ENCODE measurements at regions not wholly inside any gene's neighbourhood (a gene's known extent, or its start where the extent isn't known, plus 50 kb on each side); places are given as distances from the start of the nearest gene placed in this dataset.

DNA sequence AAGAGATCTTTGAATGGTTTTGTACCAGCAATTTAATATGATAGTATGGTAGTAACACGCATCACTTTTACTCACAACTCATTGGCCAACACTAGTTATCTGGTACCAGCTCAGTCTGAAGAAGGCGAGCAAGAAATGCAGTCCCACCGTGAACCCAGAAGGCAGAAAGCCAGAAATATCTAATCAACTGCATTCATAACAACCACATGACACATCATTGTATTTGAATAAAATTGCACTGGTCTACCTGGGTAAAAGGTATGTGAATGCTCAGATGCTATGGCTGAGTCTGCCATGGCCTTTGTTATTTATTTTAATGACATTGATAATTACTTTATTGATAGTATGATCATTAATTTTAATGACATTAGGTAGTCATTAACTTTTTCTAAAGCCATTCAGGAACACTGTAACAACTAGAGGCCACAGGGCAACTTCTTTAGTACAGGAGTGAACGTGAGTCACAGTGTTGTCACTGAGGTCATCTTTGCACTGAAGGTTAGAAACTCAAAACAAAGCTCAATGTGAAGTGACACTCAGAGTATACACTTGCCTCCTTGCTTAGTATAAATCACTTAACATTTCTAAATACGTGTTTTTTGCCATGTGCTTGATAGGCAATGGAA is 475.6 kb upstream of the TNP1 start:
- peaks cover 43% of the 10 kb centered on the region for H3K4me1 ChIP-seq (ENCODE audit: insufficient read depth, low read length)
- no peaks in the 10 kb centered on the region for H3K36me3 ChIP-seq (ENCODE audit: insufficient read depth, low read length)
- no peaks in the 10 kb centered on the region for H3K9me3 ChIP-seq (ENCODE audit: control insufficient read depth, insufficient read depth, low read length)
- H3K9ac ChIP-seq (ENCODE audit: low read depth, low read length), result no peak overlapping the region

DNA sequence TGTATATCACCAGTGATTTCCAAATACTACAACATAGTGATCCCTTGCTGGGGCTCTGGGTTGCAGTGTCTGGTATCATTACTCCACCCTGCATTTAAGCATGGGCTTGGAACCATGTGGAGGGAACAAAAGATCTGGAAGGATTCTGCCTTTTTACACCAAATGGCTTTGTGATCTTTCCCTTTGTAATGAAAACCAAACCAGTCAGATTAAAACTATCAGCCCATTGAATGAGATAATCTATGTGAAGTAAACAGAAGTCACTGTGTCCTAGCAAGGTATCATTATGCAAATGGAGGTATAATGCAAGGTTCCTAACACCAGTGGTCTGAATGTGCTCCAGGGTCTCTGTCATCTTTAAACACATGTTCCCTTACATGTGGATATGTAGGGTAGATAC is 474.7 kb upstream of the TNP1 start:
- no peaks in the 10 kb centered on the region for H3K9me3 ChIP-seq (ENCODE audit: control insufficient read depth, insufficient read depth, low read length)
- peaks cover 43% of the 10 kb centered on the region for H3K4me1 ChIP-seq (ENCODE audit: insufficient read depth, low read length)
- H3K36me3 ChIP-seq (ENCODE audit: insufficient read depth, low read length), result no peaks in the 10 kb centered on the region
- H3K9ac ChIP-seq (ENCODE audit: low read depth, low read length), result no peak overlapping the region

- no peaks in the 10 kb centered on the region for H3K36me3 ChIP-seq (ENCODE audit: insufficient read depth, low read length)
- no peak overlapping the region for H3K9ac ChIP-seq (ENCODE audit: low read depth, low read length)
- peaks cover 44% of the 10 kb centered on the region for H3K4me1 ChIP-seq (ENCODE audit: insufficient read depth, low read length)
- no peaks in the 10 kb centered on the region for H3K9me3 ChIP-seq (ENCODE audit: control insufficient read depth, insufficient read depth, low read length)
Measured at GRCh38 chr2:217332866-217333265, 473.0 kb upstream of the TNP1 start.

DNA sequence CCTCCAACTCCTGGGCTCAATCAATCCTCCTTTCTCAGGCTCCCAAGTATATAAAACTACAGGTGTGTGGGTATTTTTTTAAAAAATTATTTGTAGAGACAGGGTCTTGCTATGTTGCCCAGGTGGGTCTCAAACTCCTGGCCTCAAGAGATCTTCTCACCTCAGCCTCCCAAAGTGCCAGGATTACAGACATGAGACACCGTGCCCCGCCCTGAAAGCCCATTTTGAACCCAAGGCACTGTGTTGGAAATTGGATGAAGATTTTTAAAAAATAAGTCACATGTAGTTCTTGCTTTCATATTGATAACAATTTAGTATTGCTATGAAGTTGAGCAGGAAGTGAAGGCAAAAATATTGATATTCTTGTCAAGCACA is 472.5 kb upstream of the TNP1 start:
- peaks cover 43% of the 10 kb centered on the region for H3K4me1 ChIP-seq (ENCODE audit: insufficient read depth, low read length)
- no peaks in the 10 kb centered on the region for H3K36me3 ChIP-seq (ENCODE audit: insufficient read depth, low read length)
- no peak overlapping the region for H3K9ac ChIP-seq (ENCODE audit: low read depth, low read length)

GRCh38 chr2:217331523-217332416 is 471.9 kb upstream of the TNP1 start:
- Histone ChIP-seq H3K9ac (ENCODE audit: low read depth, low read length) (no peak overlapping the region), H3K4me1 (ENCODE audit: insufficient read depth, low read length) (peaks cover 42% of the 10 kb centered on the region), H3K9me3 (ENCODE audit: control insufficient read depth, insufficient read depth, low read length) (no peaks in the 10 kb centered on the region), H3K36me3 (ENCODE audit: insufficient read depth, low read length) (no peaks in the 10 kb centered on the region)

More for the DNA sequence above, 472.5 kb upstream of the TNP1 start:
- H3K9me3 ChIP-seq (ENCODE audit: control insufficient read depth, insufficient read depth, low read length), result no peaks in the 10 kb centered on the region

GRCh38 chr2:217330647-217331046 is 470.8 kb upstream of the TNP1 start:
- no peaks in the 10 kb centered on the region for H3K36me3 ChIP-seq (ENCODE audit: insufficient read depth, low read length)
- peaks cover 42% of the 10 kb centered on the region for H3K4me1 ChIP-seq (ENCODE audit: insufficient read depth, low read length)
- H3K9ac ChIP-seq (ENCODE audit: low read depth, low read length), result no peak overlapping the region
- H3K9me3 ChIP-seq (ENCODE audit: control insufficient read depth, insufficient read depth, low read length), result no peaks in the 10 kb centered on the region

DNA sequence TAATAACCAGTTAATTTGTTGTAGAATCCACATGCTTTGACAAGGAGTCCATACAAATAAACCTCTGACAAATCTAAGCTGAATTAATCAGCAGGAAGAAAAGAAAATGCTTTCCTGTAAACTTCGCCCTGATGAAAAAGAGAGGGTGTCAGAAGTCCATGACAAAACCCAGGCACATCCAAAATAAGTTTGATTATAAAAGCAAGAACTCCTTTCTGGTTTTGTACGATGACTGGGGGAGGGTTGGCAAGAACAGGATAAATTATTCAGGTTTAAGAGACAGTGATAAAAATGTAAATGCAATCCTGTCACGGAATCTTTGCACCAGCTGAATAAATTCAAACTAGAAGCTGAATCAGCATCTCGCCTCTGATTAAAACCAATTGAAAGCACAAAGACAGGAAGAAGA is 469.2 kb upstream of the TNP1 start:
- peaks cover 4% of the 10 kb centered on the region; the same call in 1 of the 2 replicates for H3K9me3 ChIP-seq (ENCODE audit: control insufficient read depth, insufficient read depth, low read length)
- H3K36me3 ChIP-seq (ENCODE audit: insufficient read depth, low read length), result no peaks in the 10 kb centered on the region
- peaks cover 31% of the 10 kb centered on the region for H3K4me1 ChIP-seq (ENCODE audit: insufficient read depth, low read length)
- no peak overlapping the region for H3K9ac ChIP-seq (ENCODE audit: low read depth, low read length)

DNA sequence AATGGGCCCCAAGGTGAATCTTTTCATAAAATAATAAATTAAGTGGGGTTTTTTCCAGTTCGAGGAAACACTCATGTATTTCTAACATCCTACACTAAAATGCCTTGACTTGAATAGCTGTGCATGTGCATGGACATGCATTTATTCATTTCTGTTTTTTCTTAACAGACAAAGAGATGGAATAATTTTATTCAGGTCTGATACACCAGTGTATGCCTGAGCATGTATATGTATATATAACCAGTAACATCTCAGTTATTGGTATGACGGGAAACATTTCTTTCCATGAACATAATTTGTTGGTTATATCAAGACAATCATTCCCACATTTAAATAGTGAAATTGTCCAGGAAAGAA is 468.7 kb upstream of the TNP1 start:
- Histone ChIP-seq H3K4me1 (ENCODE audit: insufficient read depth, low read length) (peaks cover 31% of the 10 kb centered on the region), H3K36me3 (ENCODE audit: insufficient read depth, low read length) (no peaks in the 10 kb centered on the region), H3K9me3 (ENCODE audit: control insufficient read depth, insufficient read depth, low read length) (peaks cover 4% of the 10 kb centered on the region; the same call in 1 of the 2 replicates), H3K9ac (ENCODE audit: low read depth, low read length) (no peak overlapping the region)

DNA sequence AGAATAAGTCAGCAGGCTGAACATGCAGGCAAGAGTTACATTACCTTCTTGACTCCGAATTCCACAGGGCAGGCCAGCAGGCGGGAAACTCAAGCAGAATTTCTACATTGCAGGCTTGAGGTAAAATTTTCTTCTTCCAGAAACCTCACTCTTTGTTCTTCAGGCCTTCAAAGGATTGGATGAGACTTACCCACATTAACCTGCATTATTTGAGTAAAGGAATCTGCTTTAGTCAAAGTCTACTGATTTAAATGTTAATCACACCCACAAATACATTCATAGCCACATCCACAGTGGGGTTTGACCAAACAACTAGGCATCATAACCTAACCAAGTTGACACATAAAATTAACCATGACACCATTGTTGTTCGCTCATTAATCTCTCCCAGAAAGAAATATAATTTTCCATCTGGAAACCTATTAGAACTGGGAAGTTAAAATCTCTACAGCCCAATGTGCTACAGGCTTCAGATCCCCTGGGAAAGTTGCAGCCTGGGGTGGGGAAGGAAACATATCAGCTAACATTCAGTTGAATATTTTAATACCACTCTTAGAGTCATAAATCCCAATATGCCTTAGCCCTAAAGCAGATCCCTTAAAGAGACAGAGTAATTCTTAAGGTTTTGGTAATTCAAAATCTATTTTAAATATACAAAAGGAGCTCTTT is 468.2 kb upstream of the TNP1 start:
- H3K36me3 ChIP-seq (ENCODE audit: insufficient read depth, low read length), result no peaks in the 10 kb centered on the region
- no peak overlapping the region for H3K9ac ChIP-seq (ENCODE audit: low read depth, low read length)
- peaks cover 26% of the 10 kb centered on the region for H3K4me1 ChIP-seq (ENCODE audit: insufficient read depth, low read length)
- peaks cover 4% of the 10 kb centered on the region; the same call in 1 of the 2 replicates for H3K9me3 ChIP-seq (ENCODE audit: control insufficient read depth, insufficient read depth, low read length)

GRCh38 chr2:217326238-217327022 is 466.6 kb upstream of the TNP1 start:
- Histone ChIP-seq H3K36me3 (ENCODE audit: insufficient read depth, low read length) (no peaks in the 10 kb centered on the region), H3K9ac (ENCODE audit: low read depth, low read length) (no peak overlapping the region), H3K4me1 (ENCODE audit: insufficient read depth, low read length) (0 out of 2 replicates have a peak, but pooled peaks cover 11% of the 10 kb centered on the region), H3K9me3 (ENCODE audit: control insufficient read depth, insufficient read depth, low read length) (peaks cover 4% of the 10 kb centered on the region; the same call in 1 of the 2 replicates)

DNA sequence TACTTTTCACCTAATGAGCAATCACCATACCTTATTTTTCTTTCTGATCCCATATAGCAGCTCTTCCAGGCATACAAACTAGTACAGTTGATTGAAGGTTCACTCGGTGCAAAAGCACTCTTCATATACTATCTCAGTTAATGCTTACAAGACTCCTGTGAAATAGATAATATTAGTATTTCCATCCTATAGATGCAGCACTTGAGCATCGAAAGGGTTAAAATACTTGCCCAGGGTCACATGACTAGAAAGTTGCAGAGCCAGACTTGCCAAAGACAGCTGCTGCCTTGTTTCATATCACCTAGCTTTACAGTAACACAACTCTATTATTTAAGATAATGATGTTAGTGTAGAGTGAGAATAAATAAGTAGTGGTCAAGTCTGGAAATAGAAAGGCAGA is 466.0 kb upstream of the TNP1 start:
- Histone ChIP-seq H3K4me1 (ENCODE audit: insufficient read depth, low read length) (0 out of 2 replicates have a peak, but pooled peaks cover 8% of the 10 kb centered on the region), H3K36me3 (ENCODE audit: insufficient read depth, low read length) (no peaks in the 10 kb centered on the region), H3K9me3 (ENCODE audit: control insufficient read depth, insufficient read depth, low read length) (peaks cover 4% of the 10 kb centered on the region; the same call in 1 of the 2 replicates), H3K9ac (ENCODE audit: low read depth, low read length) (no peak overlapping the region)

- H3K4me1 ChIP-seq (ENCODE audit: insufficient read depth, low read length), result 0 out of 2 replicates have a peak, but pooled peaks cover 8% of the 10 kb centered on the region
- H3K9ac ChIP-seq (ENCODE audit: low read depth, low read length), result no peak overlapping the region
- no peaks in the 10 kb centered on the region for H3K36me3 ChIP-seq (ENCODE audit: insufficient read depth, low read length)
Measured at GRCh38 chr2:217325251-217325650, 465.4 kb upstream of the TNP1 start.

GRCh38 chr2:217316743-217317142 is 456.9 kb upstream of the TNP1 start:
- Histone ChIP-seq H3K9ac (ENCODE audit: low read depth, low read length) (no peak overlapping the region), H3K4me1 (ENCODE audit: insufficient read depth, low read length) (no peaks in the 10 kb centered on the region), H3K36me3 (ENCODE audit: insufficient read depth, low read length) (no peaks in the 10 kb centered on the region), H3K9me3 (ENCODE audit: control insufficient read depth, insufficient read depth, low read length) (0 out of 2 replicates have a peak, but pooled peaks cover 10% of the 10 kb centered on the region)

More at GRCh38 chr2:217325251-217325650, 465.4 kb upstream of the TNP1 start:
- peaks cover 4% of the 10 kb centered on the region; the same call in 1 of the 2 replicates for H3K9me3 ChIP-seq (ENCODE audit: control insufficient read depth, insufficient read depth, low read length)

DNA sequence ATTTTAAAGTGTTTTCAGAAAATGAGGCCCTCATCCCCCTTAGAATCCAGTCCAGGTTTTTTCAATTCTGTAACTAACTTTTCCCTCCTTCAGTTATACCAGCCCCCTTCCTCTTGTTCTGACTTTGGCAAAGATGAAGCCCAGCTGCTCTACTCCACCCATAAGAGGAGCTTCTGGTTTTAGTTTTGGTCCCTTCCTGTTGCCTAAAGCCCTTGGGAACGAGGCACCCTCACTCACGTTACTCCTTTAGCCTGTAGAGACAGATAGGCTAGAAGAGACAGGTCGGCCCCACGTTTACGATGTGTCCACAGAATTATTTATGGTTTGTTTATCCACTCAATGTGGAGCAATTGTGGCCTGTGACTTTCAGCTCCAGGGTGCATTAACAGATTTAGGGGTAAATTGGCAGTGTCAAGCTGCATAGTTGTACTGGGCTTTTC is 454.2 kb upstream of the TNP1 start:
- H3K9ac ChIP-seq (ENCODE audit: low read depth, low read length), result no peak overlapping the region
- H3K4me1 ChIP-seq (ENCODE audit: insufficient read depth, low read length), result no peaks in the 10 kb centered on the region
- 0 out of 2 replicates have a peak, but pooled peaks cover 10% of the 10 kb centered on the region for H3K9me3 ChIP-seq (ENCODE audit: control insufficient read depth, insufficient read depth, low read length)
- H3K36me3 ChIP-seq (ENCODE audit: insufficient read depth, low read length), result no peaks in the 10 kb centered on the region
